SK-N-SH (cell line): ENCODE measurements at regions not wholly inside any gene's neighbourhood (a gene's known extent, or its start where the extent isn't known, plus 50 kb on each side); places are given as distances from the start of the nearest gene placed in this dataset.

Experiments used
- CTCF ChIA-PET: fragments of 300-600, 350-600 bp; formaldehyde crosslinking; extraction: SDS; loops from one replicate; lab custom pipeline; 2021; lab: Yijun Ruan, JAX
- POLR2A ChIA-PET: fragments of 350-600 bp; sonication (Branson Sonifier 250); formaldehyde crosslinking; extraction: SDS; loops from one replicate; lab custom pipeline; 2020; ENCODE audit warnings: antibody characterized with exemption, inconsistent platforms; lab: Yijun Ruan, JAX
- DNase-seq: peaks from one replicate; pipeline ENCODE4 v3.0.0; 2012
- H2AFZ ChIP-seq: fragments of 200-600 bp; sonication (generic); 2 replicates; pipeline ENCODE4 v1.8.1; 2016; ENCODE audit warnings: antibody characterized with exemption, mild to moderate bottlenecking, low read depth
- H3F3A ChIP-seq: fragments of 200-600 bp; sonication (generic); replicated peaks from 2 replicates; pipeline ENCODE3; 2016; ENCODE audit warnings: antibody characterized with exemption, mild to moderate bottlenecking; ENCODE audit not compliant: insufficient read depth
- H3K27ac ChIP-seq, 2 experiments: fragments of 200-500 bp in 1 of 2; fragments of 200-600 bp in 1 of 2; sonication (Bioruptor generic) in 1 of 2; sonication (generic), shearing (Covaris generic) in 1 of 2; 2 replicates each; pipeline versions ENCODE4 v1.5.1 to v1.6.1; 2014 to 2016; ENCODE audit warnings: low read depth in 2 of 2, inconsistent platforms in 1 of 2, low read length in 1 of 2, mild to moderate bottlenecking in 1 of 2, mixed read lengths in 1 of 2
- H3K27me3 ChIP-seq: fragments of 200-600 bp; sonication (generic), shearing (Covaris generic); 2 replicates; pipeline ENCODE4 v1.6.1; 2016; ENCODE audit warnings: mixed run types; ENCODE audit not compliant: insufficient read depth
- H3K36me3 ChIP-seq, 2 experiments: fragments of 200-500 bp in 1 of 2; fragments of 200-600 bp in 1 of 2; sonication (Bioruptor generic) in 1 of 2; sonication (generic) in 1 of 2; replicated peaks in 1 of 2; 2 replicates each; pipeline versions ENCODE3 to v1.5.1; 2014 to 2016; ENCODE audit warnings: low read length in 1 of 2, mild to moderate bottlenecking in 1 of 2; ENCODE audit not compliant: insufficient read depth in 2 of 2, control insufficient read depth in 1 of 2
- H3K4me1 ChIP-seq, 2 experiments: fragments of 200-500 bp in 1 of 2; fragments of 200-600 bp in 1 of 2; sonication (Bioruptor generic) in 1 of 2; sonication (generic), shearing (Covaris generic) in 1 of 2; 2 replicates each; pipeline versions ENCODE4 v1.5.1 to v1.6.1; 2014 to 2016; ENCODE audit warnings: low read depth in 1 of 2, low read length in 1 of 2, mixed run types in 1 of 2; ENCODE audit not compliant: insufficient read depth in 2 of 2, control insufficient read depth in 1 of 2
- H3K4me2 ChIP-seq: fragments of 200-600 bp; sonication (generic), shearing (Covaris generic); 2 replicates; pipeline ENCODE4 v1.6.1; 2017; ENCODE audit warnings: mixed run types
- H3K4me3 ChIP-seq, 2 experiments: fragments of 200-500 bp in 1 of 2; fragments of 200-600 bp in 1 of 2; sonication (Bioruptor generic) in 1 of 2; sonication (generic), shearing (Covaris generic) in 1 of 2; 2 replicates each; pipeline versions ENCODE4 v1.5.1 to v1.8.1; 2014 to 2016; ENCODE audit warnings: low read depth in 2 of 2, inconsistent platforms in 1 of 2, low read length in 1 of 2, mild to moderate bottlenecking in 1 of 2, mixed read lengths in 1 of 2, moderate library complexity in 1 of 2
- H3K79me2 ChIP-seq: fragments of 200-600 bp; sonication (generic); 2 replicates; pipeline ENCODE4 v1.8.1; 2017; ENCODE audit warnings: mild to moderate bottlenecking; ENCODE audit not compliant: insufficient read depth
- H3K9ac ChIP-seq: fragments of 200-600 bp; sonication (generic); 2 replicates; pipeline ENCODE4 v1.6.1; 2017; ENCODE audit warnings: mixed run types
- H3K9me2 ChIP-seq: fragments of 200-600 bp; sonication (generic); 2 replicates; pipeline ENCODE4 v1.6.1; 2017; ENCODE audit warnings: mixed run types
- H3K9me3 ChIP-seq: fragments of 200-600 bp; sonication (generic); 2 replicates; pipeline ENCODE4 v1.6.1; 2017; ENCODE audit warnings: mixed run types, mild to moderate bottlenecking, moderate library complexity
- H4K20me1 ChIP-seq: fragments of 200-600 bp; sonication (generic); 2 replicates; pipeline ENCODE4 v1.6.1; 2017; ENCODE audit warnings: mild to moderate bottlenecking, mixed run types; ENCODE audit not compliant: insufficient read depth
- ELF1 ChIP-seq: IDR thresholded peaks from 2 replicates; pipeline ENCODE4 v1.4.0; 2012
- EP300 ChIP-seq, 2 experiments: IDR thresholded peaks; 2 replicates each; pipeline versions ENCODE4 v1.4.0 to v1.6.1; 2012; ENCODE audit warnings: borderline replicate concordance in 1 of 2, low read depth in 1 of 2, low read length in 1 of 2
- FOSL2 ChIP-seq: IDR thresholded peaks from 2 replicates; pipeline ENCODE4 v1.4.0; 2012; ENCODE audit warnings: low read depth, mild to moderate bottlenecking, moderate library complexity, borderline replicate concordance
- FOXJ3 ChIP-seq: sonication (generic); formaldehyde crosslinking; IDR thresholded peaks from 2 replicates; pipeline ENCODE4 v1.5.1; 2020; ENCODE audit warnings: mild to moderate bottlenecking, missing genetic modification reagents
- FOXM1 ChIP-seq: IDR thresholded peaks from 2 replicates; pipeline ENCODE4 v1.4.0; 2012; ENCODE audit warnings: low read depth, mild to moderate bottlenecking
- GABPA ChIP-seq: IDR thresholded peaks from 2 replicates; pipeline ENCODE4 v1.4.0; 2012; ENCODE audit warnings: low read depth, mild to moderate bottlenecking
- GATA2 ChIP-seq: sonication (generic); formaldehyde crosslinking; IDR thresholded peaks from 2 replicates; pipeline ENCODE4 v1.5.0; 2020; ENCODE audit warnings: mild to moderate bottlenecking, missing genetic modification reagents
- JUND ChIP-seq: IDR thresholded peaks from 2 replicates; pipeline ENCODE4 v1.4.0; 2012
- MEF2A ChIP-seq: IDR thresholded peaks from 2 replicates; pipeline ENCODE4 v1.4.0; 2012; ENCODE audit warnings: low read depth, borderline replicate concordance
- MXI1 ChIP-seq: IDR thresholded peaks from 2 replicates; pipeline ENCODE4 v1.6.1; 2012; ENCODE audit warnings: mild to moderate bottlenecking, low read depth, low read length, improper control_type of control experiment
- NRF1 ChIP-seq: IDR thresholded peaks from 2 replicates; pipeline ENCODE4 v1.6.1; 2012; ENCODE audit warnings: low read depth, mild to moderate bottlenecking, low read length
- POLR2AphosphoS5 ChIP-seq: IDR thresholded peaks from 2 replicates; pipeline ENCODE4 v1.6.1; 2012; ENCODE audit warnings: low read depth, low read length
- REST ChIP-seq: IDR thresholded peaks from 2 replicates; pipeline ENCODE4 v1.6.1; 2012; ENCODE audit warnings: mild to moderate bottlenecking, low read depth, low read length, moderate library complexity
- RFX5 ChIP-seq: IDR thresholded peaks from 2 replicates; pipeline ENCODE4 v1.6.1; 2012; ENCODE audit warnings: mild to moderate bottlenecking, improper control_type of control experiment, low read length
- RXRA ChIP-seq: IDR thresholded peaks from 2 replicates; pipeline ENCODE4 v1.4.0; 2012; ENCODE audit warnings: low read depth, mild to moderate bottlenecking, borderline replicate concordance
- SIN3A ChIP-seq: IDR thresholded peaks from 2 replicates; pipeline ENCODE4 v1.6.1; 2012; ENCODE audit warnings: low read depth, mild to moderate bottlenecking, low read length, moderate library complexity, borderline replicate concordance
- TCF12 ChIP-seq: IDR thresholded peaks from 2 replicates; pipeline ENCODE4 v1.4.0; 2012
- TEAD4 ChIP-seq: IDR thresholded peaks from 2 replicates; pipeline ENCODE4 v1.4.0; 2012; ENCODE audit warnings: mild to moderate bottlenecking, borderline replicate concordance; ENCODE audit not compliant: insufficient read depth
- USF2 ChIP-seq: fragments of 150-350 bp; IDR thresholded peaks from 2 replicates; pipeline ENCODE4 v1.6.1; 2017; ENCODE audit warnings: antibody characterized with exemption, low read length, low read depth, borderline replicate concordance
- ZBTB33 ChIP-seq: IDR thresholded peaks from 2 replicates; pipeline ENCODE4 v1.4.0; 2012; ENCODE audit warnings: low read depth, borderline replicate concordance
- WGBS: methylation state at CpG from one replicate; pipeline ENCODE4 v1.1.6; 2017; ENCODE audit warnings: low lambda C conversion rate; 5-methylcytosine and 5-hydroxymethylcytosine counted together
- TF ChIP-seq, protein P1 (sequence below): IDR thresholded peaks from 2 replicates; pipeline ENCODE4 v1.4.0; 2012; ENCODE audit warnings: low read depth, borderline replicate concordance
- TF ChIP-seq, protein P2 (sequence below): fragments of 200-600 bp; sonication (generic); IDR thresholded peaks from 2 replicates; pipeline ENCODE4 v1.6.1; 2017; ENCODE audit warnings: antibody characterized with exemption, mild to moderate bottlenecking, moderate library complexity

DNA sequence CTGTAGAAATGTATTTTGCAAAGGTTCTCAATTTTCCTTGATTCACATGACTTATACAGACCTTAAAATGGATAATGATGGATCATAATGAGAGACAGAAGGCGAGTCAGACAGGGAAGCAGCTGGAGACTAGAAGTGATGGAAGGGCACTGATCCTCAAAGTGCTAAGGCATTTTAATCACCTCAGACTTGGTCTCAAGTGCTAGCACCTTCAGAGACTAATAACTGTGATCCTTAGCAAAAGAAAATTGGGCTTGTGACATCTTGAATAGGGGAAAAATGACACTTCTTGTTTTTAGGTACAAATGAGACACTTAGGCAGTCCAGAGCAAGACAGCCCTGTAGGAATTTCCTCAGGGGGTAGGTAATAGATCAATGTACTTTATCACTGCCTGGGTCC lies 1011.7 kb downstream of the SQOR start:
- Histone ChIP-seq H3K4me3 (no peak overlapping the region), H3K9ac (no peak overlapping the region), H3K4me1 (no peaks in the 10 kb centered on the region), H3K27ac (no peak overlapping the region), H3K36me3 (no peaks in the 10 kb centered on the region), H2AFZ (no peak overlapping the region), H4K20me1 (no peaks in the 10 kb centered on the region)
- POLR2A ChIA-PET, result no interaction called here
- 38% methylated on average over 1 of the region's 1 CpG for WGBS
- TF ChIP-seq FOXJ3 (no peak), SIN3A (no peak), MEF2A (no peak), EP300 (IDR thresholded peaks at IDR 0.05; ENCODE audit: borderline replicate concordance in 1 of 2, low read depth in 1 of 2, low read length in 1 of 2) (no peak), MXI1 (no peak), ZBTB33 (no peak), GATA2 (no peak), RFX5 (no peak), JUND (no peak), TCF12 (no peak), RXRA (no peak), ELF1 (no peak), POLR2AphosphoS5 (no peak)
- TF ChIP-seq, protein P1, sequence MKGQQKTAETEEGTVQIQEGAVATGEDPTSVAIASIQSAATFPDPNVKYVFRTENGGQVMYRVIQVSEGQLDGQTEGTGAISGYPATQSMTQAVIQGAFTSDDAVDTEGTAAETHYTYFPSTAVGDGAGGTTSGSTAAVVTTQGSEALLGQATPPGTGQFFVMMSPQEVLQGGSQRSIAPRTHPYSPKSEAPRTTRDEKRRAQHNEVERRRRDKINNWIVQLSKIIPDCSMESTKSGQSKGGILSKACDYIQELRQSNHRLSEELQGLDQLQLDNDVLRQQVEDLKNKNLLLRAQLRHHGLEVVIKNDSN, result no peak
- TF ChIP-seq, all 33 proteins: peak for 0
- no peaks in the 10 kb centered on the region for H3K9me2 ChIP-seq
- H3K27me3 ChIP-seq, result no peaks in the 10 kb centered on the region
- no peaks in the 10 kb centered on the region for H3K79me2 ChIP-seq
- no peak overlapping the region for H3K4me2 ChIP-seq
- no peaks in the 10 kb centered on the region for H3F3A ChIP-seq
- CTCF ChIA-PET, result no interaction called here
- no peaks in the 10 kb centered on the region for H3K9me3 ChIP-seq
- no peak for DNase-seq

DNA sequence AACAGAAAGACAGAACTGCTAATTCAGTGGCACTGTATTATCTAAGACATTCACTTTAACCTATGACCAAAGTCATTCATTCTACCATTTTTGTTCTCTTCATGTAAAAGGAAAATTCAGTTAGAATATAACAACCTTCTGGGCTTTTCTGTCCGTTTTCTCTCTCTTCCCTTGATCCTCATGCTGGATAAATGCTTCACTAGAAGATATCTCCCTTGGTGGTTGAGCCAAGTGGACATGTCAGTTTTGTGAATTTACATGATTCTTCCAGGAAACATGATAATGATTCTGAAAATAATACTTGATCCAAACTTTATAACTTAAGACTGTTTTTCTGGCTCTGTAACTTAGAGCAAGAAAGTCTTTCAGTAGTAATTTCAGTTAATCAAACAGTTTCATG lies 1012.2 kb downstream of the SQOR start:
- CTCF ChIA-PET, result no interaction called here
- Histone ChIP-seq H3K4me3 (no peak overlapping the region), H3K9ac (no peak overlapping the region), H3K9me3 (no peaks in the 10 kb centered on the region), H3K9me2 (no peaks in the 10 kb centered on the region), H3K4me1 (no peaks in the 10 kb centered on the region), H3F3A (no peaks in the 10 kb centered on the region), H3K4me2 (no peak overlapping the region), H2AFZ (no peak overlapping the region), H4K20me1 (no peaks in the 10 kb centered on the region), H3K36me3 (no peaks in the 10 kb centered on the region), H3K79me2 (no peaks in the 10 kb centered on the region), H3K27me3 (no peaks in the 10 kb centered on the region), H3K27ac (no peak overlapping the region)
- DNase-seq, result no peak
- TF ChIP-seq MXI1, result no peak
- TF ChIP-seq TEAD4, result no peak
- no peak for TF ChIP-seq TCF12
- TF ChIP-seq NRF1, result no peak
- TF ChIP-seq USF2, result no peak
- TF ChIP-seq FOXM1, result no peak
- TF ChIP-seq MEF2A, result no peak
- no peak for TF ChIP-seq FOSL2
- TF ChIP-seq, protein P2, sequence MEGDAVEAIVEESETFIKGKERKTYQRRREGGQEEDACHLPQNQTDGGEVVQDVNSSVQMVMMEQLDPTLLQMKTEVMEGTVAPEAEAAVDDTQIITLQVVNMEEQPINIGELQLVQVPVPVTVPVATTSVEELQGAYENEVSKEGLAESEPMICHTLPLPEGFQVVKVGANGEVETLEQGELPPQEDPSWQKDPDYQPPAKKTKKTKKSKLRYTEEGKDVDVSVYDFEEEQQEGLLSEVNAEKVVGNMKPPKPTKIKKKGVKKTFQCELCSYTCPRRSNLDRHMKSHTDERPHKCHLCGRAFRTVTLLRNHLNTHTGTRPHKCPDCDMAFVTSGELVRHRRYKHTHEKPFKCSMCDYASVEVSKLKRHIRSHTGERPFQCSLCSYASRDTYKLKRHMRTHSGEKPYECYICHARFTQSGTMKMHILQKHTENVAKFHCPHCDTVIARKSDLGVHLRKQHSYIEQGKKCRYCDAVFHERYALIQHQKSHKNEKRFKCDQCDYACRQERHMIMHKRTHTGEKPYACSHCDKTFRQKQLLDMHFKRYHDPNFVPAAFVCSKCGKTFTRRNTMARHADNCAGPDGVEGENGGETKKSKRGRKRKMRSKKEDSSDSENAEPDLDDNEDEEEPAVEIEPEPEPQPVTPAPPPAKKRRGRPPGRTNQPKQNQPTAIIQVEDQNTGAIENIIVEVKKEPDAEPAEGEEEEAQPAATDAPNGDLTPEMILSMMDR, result no peak
- TF ChIP-seq REST, result no peak
- no peak for TF ChIP-seq GABPA
- POLR2A ChIA-PET, result no interaction called here
- 11% methylated on average over 1 of the region's 1 CpG for WGBS
